Transverse colon (tissue), 4 donors: ENCODE measurements at regions not wholly inside any gene's neighbourhood (a gene's known extent, or its start where the extent isn't known, plus 50 kb on each side); places are given as distances from the start of the nearest gene placed in this dataset.
"Not testable (repeated sequence)": the region's sequence is repeated elsewhere in the genome, so short reads cannot be mapped to it uniquely, and the experiment has no call there.

Source experiments
- DNase-seq: peaks from one replicate; pipeline ENCODE4 v3.0.0-alpha.2; 2019
- H3K27ac ChIP-seq, 4 donors: fragments of 200-600 bp; sonication (generic); 2 replicates each; pipeline ENCODE4 v1.5.1; 2016 to 2018; ENCODE audit warnings: inconsistent platforms in 4 of 4
- H3K27me3 ChIP-seq: fragments of 200-600 bp; sonication (generic); 2 replicates; pipeline ENCODE4 v1.5.1; 2017; ENCODE audit warnings: inconsistent platforms
- H3K36me3 ChIP-seq, 4 donors: fragments of 200-600 bp; sonication (generic); 2 replicates each; pipeline ENCODE4 v1.5.1; 2017 to 2019; ENCODE audit warnings: inconsistent platforms in 4 of 4
- H3K4me1 ChIP-seq, 4 donors: fragments of 200-600 bp; sonication (generic); 2 replicates each; pipeline ENCODE4 v1.5.1; 2017 to 2020; ENCODE audit warnings: inconsistent platforms in 4 of 4
- H3K4me3 ChIP-seq, 4 donors: fragments of 200-600 bp; sonication (generic); 1 replicate in 1 of 4; 2 replicates in 3 of 4; pipeline versions ENCODE4 v1.5.1 to v1.6.1; 2017 to 2019; ENCODE audit warnings: inconsistent platforms in 4 of 4
- H3K9me3 ChIP-seq, 2 donors: fragments of 200-600 bp; sonication (generic); 2 replicates each; pipeline ENCODE4 v1.5.1; 2017 to 2019; ENCODE audit warnings: inconsistent platforms in 2 of 2
- CTCF ChIP-seq, 5 experiments: fragments of 200-600 bp in 3 of 5; fragments of 450-650 bp in 2 of 5; sonication (generic) in 3 of 5; IDR thresholded peaks; 1 replicate in 2 of 5; 2 replicates in 3 of 5; pipeline ENCODE4 v1.5.1; 2016 to 2017; ENCODE audit warnings: antibody characterized with exemption in 5 of 5, inconsistent platforms in 3 of 5, mild to moderate bottlenecking in 2 of 5, moderate library complexity in 1 of 5
- EP300 ChIP-seq: sonication (generic); formaldehyde crosslinking; IDR thresholded peaks from one replicate; pipeline ENCODE4 v1.6.1; 2017; ENCODE audit warnings: antibody characterized with exemption, low read depth
- POLR2A ChIP-seq: fragments of 450-650 bp; IDR thresholded peaks from one replicate; pipeline ENCODE4 v1.6.1; 2016; ENCODE audit warnings: antibody characterized with exemption, mild to moderate bottlenecking, moderate library complexity
- POLR2AphosphoS5 ChIP-seq, 3 donors: sonication (generic); formaldehyde crosslinking; IDR thresholded peaks; one replicate each; pipeline ENCODE4 v1.6.1; 2016; ENCODE audit warnings: antibody characterized with exemption in 3 of 3
- WGBS, 2 donors: methylation state at CpG; one replicate each; pipeline ENCODE4 v1.1.5; 2018; ENCODE audit warnings: low coverage in 1 of 2; 5-methylcytosine and 5-hydroxymethylcytosine counted together
- in situ Hi-C, 4 donors: fragments of 200-750 bp; cut with MboI; loops; one replicate each; pipeline versions ENCODE4 v1.15.0 to v1.15.1; 2017; ENCODE audit warnings: low sequenced_read_pairs in 3 of 4, low pct_ligation_motif_present in 1 of 4, low pct_unique_long_range_greater_than_20kb in 1 of 4
- intact Hi-C: fragments of 100-400 bp; cut with DNase I; formaldehyde crosslinking; loops from one replicate; pipeline ENCODE4 v1.15.1; 2023; ENCODE audit warnings: low total_unique reads

- Histone ChIP-seq H3K27me3 (no peaks in the 10 kb centered on the region), H3K27ac (no peak overlapping the region), H3K36me3 (no peaks in the 10 kb centered on the region), H3K9me3 (no peaks in the 10 kb centered on the region), H3K4me1 (peaks cover 0 to 5% (median 0%) of the 10 kb centered on the region in 4 donors), H3K4me3 (no peak overlapping the region)
- in situ Hi-C loops = no loop called here
- TF ChIP-seq POLR2A = no peak
- no peak for TF ChIP-seq EP300
- no peak for TF ChIP-seq POLR2AphosphoS5 (IDR thresholded peaks at IDR 0.05)
- TF ChIP-seq CTCF (IDR thresholded peaks at IDR 0.05) = no peak
- DNase-seq = no peak
- intact Hi-C loops = no loop called here
- 94% methylated on average over 12 of the region's 12 CpGs; no CpG with 5 or more reads in 1 of the 2 donors for WGBS, 2 donors
Measured at GRCh38 chr16:87123356-87124001, 193.7 kb downstream of the C16orf95 start.

- intact Hi-C loops, H3K27me3 ChIP-seq, H3K9me3 ChIP-seq, in situ Hi-C loops, H3K36me3 ChIP-seq, H3K27ac ChIP-seq, H3K4me3 ChIP-seq, DNase-seq, H3K4me1 ChIP-seq: not testable (repeated sequence)
- WGBS, 2 donors = 92 to 93% methylated on average over 5 to 9 of the region's 9 CpGs
Measured at GRCh38 chr16:87124405-87124804, 192.8 kb downstream of the C16orf95 start.

- TF ChIP-seq POLR2AphosphoS5 (IDR thresholded peaks at IDR 0.05) (no peak), CTCF (IDR thresholded peaks at IDR 0.05) (no peak), EP300 (no peak), POLR2A (no peak)
- Histone ChIP-seq H3K4me3 (no peak overlapping the region), H3K4me1 (peaks cover 0 to 5% (median 0%) of the 10 kb centered on the region in 4 donors), H3K36me3 (no peaks in the 10 kb centered on the region), H3K27ac (no peak overlapping the region), H3K27me3 (no peaks in the 10 kb centered on the region), H3K9me3 (no peaks in the 10 kb centered on the region)
- WGBS, 2 donors = 74% methylated on average over 34 of the region's 38 CpGs; no CpG with 5 or more reads in 1 of the 2 donors
- intact Hi-C loops (no loop called here), in situ Hi-C loops (no loop called here)
- no peak for DNase-seq
Measured at GRCh38 chr16:87125206-87126155, 191.7 kb downstream of the C16orf95 start.

- no peak for TF ChIP-seq POLR2AphosphoS5 (IDR thresholded peaks at IDR 0.05)
- TF ChIP-seq CTCF (IDR thresholded peaks at IDR 0.05) = no peak
- TF ChIP-seq EP300 = no peak
- TF ChIP-seq POLR2A = no peak
- H3K9me3 ChIP-seq = no peaks in the 10 kb centered on the region
- intact Hi-C loops (no loop called here), in situ Hi-C loops (no loop called here)
- 15 to 55% methylated on average over 2 to 13 of the region's 13 CpGs for WGBS, 2 donors
- H3K27me3 ChIP-seq = no peaks in the 10 kb centered on the region
- H3K27ac ChIP-seq = no peak overlapping the region
- DNase-seq = no peak
- H3K4me3 ChIP-seq = no peak overlapping the region
- peaks cover 0 to 5% (median 0%) of the 10 kb centered on the region in 4 donors for H3K4me1 ChIP-seq
- H3K36me3 ChIP-seq = no peaks in the 10 kb centered on the region
Measured at GRCh38 chr16:87126403-87127025, 190.7 kb downstream of the C16orf95 start.
